ENCODE measurements at regions not wholly inside any gene's neighbourhood (a gene's known extent, or its start where the extent isn't known, plus 50 kb on each side); places are given as distances from the start of the nearest gene placed in this dataset.

GRCh38 chr5:98568336-98568735 lies 205.1 kb upstream of the RGMB start:
- TF ChIP-seq ZNF76 (tag by site-specific recombination; IDR thresholded peaks at IDR 0.05; ENCODE audit: borderline replicate concordance, low read depth) (no peak), ZNF169 (tag by site-specific recombination; IDR thresholded peaks at IDR 0.05) (no peak), ZNF248 (tag by site-specific recombination; IDR thresholded peaks at IDR 0.05) (no peak), ZNF37A (tag by site-specific recombination; IDR thresholded peaks at IDR 0.05) (no peak), SALL2 (tag by site-specific recombination; IDR thresholded peaks at IDR 0.05; ENCODE audit: borderline replicate concordance) (no peak), ZNF530 (tag by site-specific recombination; IDR thresholded peaks at IDR 0.05; ENCODE audit: low read depth) (no peak), ZNF404 (tag by site-specific recombination; IDR thresholded peaks at IDR 0.05) (no peak), KLF16 (tag by site-specific recombination; IDR thresholded peaks at IDR 0.05) (no peak), ZNF548 (tag by site-specific recombination; IDR thresholded peaks at IDR 0.05) (no peak), ZBTB7A (tag by site-specific recombination; IDR thresholded peaks at IDR 0.05; ENCODE audit: low read depth) (no peak), ZXDB (tag by site-specific recombination; IDR thresholded peaks at IDR 0.05) (no peak), TSHZ1 (tag by site-specific recombination; IDR thresholded peaks at IDR 0.05; ENCODE audit: borderline replicate concordance) (no peak), ZNF214 (tag by site-specific recombination; IDR thresholded peaks at IDR 0.05; ENCODE audit: borderline replicate concordance) (no peak), ZBTB8A (tag by site-specific recombination; IDR thresholded peaks at IDR 0.05) (no peak), ZNF501 (tag by site-specific recombination; IDR thresholded peaks at IDR 0.05) (no peak), ZNF610 (tag by site-specific recombination; IDR thresholded peaks at IDR 0.05; ENCODE audit: borderline replicate concordance) (no peak)
- TF ChIP-seq, protein P1, sequence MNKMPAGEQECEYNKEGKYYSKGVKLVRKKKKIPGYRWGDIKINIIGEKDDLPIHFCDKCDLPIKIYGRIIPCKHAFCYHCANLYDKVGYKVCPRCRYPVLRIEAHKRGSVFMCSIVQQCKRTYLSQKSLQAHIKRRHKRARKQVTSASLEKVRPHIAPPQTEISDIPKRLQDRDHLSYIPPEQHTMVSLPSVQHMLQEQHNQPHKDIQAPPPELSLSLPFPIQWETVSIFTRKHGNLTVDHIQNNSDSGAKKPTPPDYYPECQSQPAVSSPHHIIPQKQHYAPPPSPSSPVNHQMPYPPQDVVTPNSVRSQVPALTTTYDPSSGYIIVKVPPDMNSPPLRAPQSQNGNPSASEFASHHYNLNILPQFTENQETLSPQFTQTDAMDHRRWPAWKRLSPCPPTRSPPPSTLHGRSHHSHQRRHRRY (tag by site-specific recombination; IDR thresholded peaks at IDR 0.05) = no peak
- TF ChIP-seq, protein P2, sequence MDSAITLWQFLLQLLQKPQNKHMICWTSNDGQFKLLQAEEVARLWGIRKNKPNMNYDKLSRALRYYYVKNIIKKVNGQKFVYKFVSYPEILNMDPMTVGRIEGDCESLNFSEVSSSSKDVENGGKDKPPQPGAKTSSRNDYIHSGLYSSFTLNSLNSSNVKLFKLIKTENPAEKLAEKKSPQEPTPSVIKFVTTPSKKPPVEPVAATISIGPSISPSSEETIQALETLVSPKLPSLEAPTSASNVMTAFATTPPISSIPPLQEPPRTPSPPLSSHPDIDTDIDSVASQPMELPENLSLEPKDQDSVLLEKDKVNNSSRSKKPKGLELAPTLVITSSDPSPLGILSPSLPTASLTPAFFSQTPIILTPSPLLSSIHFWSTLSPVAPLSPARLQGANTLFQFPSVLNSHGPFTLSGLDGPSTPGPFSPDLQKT (IDR thresholded peaks at IDR 0.05; ENCODE audit: borderline replicate concordance, low read depth, low read length) = no peak
- TF ChIP-seq, protein P3, sequence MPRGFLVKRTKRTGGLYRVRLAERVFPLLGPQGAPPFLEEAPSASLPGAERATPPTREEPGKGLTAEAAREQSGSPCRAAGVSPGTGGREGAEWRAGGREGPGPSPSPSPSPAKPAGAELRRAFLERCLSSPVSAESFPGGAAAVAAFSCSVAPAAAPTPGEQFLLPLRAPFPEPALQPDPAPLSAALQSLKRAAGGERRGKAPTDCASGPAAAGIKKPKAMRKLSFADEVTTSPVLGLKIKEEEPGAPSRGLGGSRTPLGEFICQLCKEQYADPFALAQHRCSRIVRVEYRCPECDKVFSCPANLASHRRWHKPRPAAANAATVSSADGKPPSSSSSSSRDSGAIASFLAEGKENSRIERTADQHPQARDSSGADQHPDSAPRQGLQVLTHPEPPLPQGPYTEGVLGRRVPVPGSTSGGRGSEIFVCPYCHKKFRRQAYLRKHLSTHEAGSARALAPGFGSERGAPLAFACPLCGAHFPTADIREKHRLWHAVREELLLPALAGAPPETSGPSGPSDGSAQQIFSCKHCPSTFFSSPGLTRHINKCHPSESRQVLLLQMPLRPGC (tag by site-specific recombination; IDR thresholded peaks at IDR 0.05) = no peak
- TF ChIP-seq, protein P4, sequence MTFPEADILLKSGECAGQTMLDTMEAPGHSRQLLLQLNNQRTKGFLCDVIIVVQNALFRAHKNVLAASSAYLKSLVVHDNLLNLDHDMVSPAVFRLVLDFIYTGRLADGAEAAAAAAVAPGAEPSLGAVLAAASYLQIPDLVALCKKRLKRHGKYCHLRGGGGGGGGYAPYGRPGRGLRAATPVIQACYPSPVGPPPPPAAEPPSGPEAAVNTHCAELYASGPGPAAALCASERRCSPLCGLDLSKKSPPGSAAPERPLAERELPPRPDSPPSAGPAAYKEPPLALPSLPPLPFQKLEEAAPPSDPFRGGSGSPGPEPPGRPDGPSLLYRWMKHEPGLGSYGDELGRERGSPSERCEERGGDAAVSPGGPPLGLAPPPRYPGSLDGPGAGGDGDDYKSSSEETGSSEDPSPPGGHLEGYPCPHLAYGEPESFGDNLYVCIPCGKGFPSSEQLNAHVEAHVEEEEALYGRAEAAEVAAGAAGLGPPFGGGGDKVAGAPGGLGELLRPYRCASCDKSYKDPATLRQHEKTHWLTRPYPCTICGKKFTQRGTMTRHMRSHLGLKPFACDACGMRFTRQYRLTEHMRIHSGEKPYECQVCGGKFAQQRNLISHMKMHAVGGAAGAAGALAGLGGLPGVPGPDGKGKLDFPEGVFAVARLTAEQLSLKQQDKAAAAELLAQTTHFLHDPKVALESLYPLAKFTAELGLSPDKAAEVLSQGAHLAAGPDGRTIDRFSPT (tag by site-specific recombination; IDR thresholded peaks at IDR 0.05) = no peak
- Histone ChIP-seq H3K9me3 (ENCODE audit: control insufficient read depth, insufficient read depth, low read depth, low read length) (no peaks in the 10 kb centered on the region), H3K4me1 (ENCODE audit: control insufficient read depth, insufficient read depth, low read length) (no peaks in the 10 kb centered on the region), H3K36me3 (ENCODE audit: control insufficient read depth in 2 of 2, insufficient read depth in 1 of 2, low read length in 2 of 2) (no peaks in the 10 kb centered on the region), H3K27ac (ENCODE audit: extremely low read depth, low read depth, low read length) (no peak overlapping the region), H3K4me3 (ENCODE audit: low read depth, low read length) (no peak overlapping the region)
- ChIA-PET POLR2A (interaction anchor here (0.7 kb wide), 1 partner anchor 1136 kb away, joined by 3 read pairs; no protein-coding TSS in a partner anchor), CTCF (no interaction called here)
